ENCODE measurements at regions not wholly inside any gene's neighbourhood (a gene's known extent, or its start where the extent isn't known, plus 50 kb on each side); places are given as distances from the start of the nearest gene placed in this dataset.

GRCh38 chr14:97033556-97034081 is 236.4 kb downstream of the VRK1 start:
- no peak overlapping the region for H2AK5ac ChIP-seq (ENCODE audit: low read depth, low read length)
- no peak overlapping the region for H2BK5ac ChIP-seq (ENCODE audit: low read depth, low read length, poor library complexity, severe bottlenecking)
- H3K27me3 ChIP-seq (ENCODE audit: control insufficient read depth, insufficient read depth, low read length), result no peaks in the 10 kb centered on the region
- H2AK9ac ChIP-seq (replicated peaks; ENCODE audit: low read depth, low read length, poor library complexity), result no peak overlapping the region
- no peaks in the 10 kb centered on the region for H3K36me3 ChIP-seq (ENCODE audit: control insufficient read depth, insufficient read depth, low read length)
- H3K4me2 ChIP-seq (ENCODE audit: low read depth, low read length), result no peak overlapping the region
- no peak overlapping the region for H2BK120ac ChIP-seq (ENCODE audit: low read depth, low read length)
- in situ Hi-C loops (cut with MboI; ENCODE audit: low sequenced_read_pairs) (no loop called here), dilution Hi-C loops (cut with HindIII; ENCODE audit: low sequenced_read_pairs, unreplicated experiment) (no loop called here), intact Hi-C loops (cut with micrococcal nuclease) (no loop called here)
- peaks cover 36% of the 10 kb centered on the region for H3K9me3 ChIP-seq (ENCODE audit: control insufficient read depth, insufficient read depth, low read length)
- no peak overlapping the region for H2BK15ac ChIP-seq (ENCODE audit: low read depth, low read length)
- no peaks in the 10 kb centered on the region for H4K20me1 ChIP-seq (ENCODE audit: insufficient read depth, low read length)
- H3K18ac ChIP-seq (ENCODE audit: low read depth, low read length), result no peak overlapping the region
- no peaks in the 10 kb centered on the region for H3K9me1 ChIP-seq (ENCODE audit: insufficient read depth, low read length)
- no peak overlapping the region for H3K9ac ChIP-seq (ENCODE audit: low read depth, low read length)
- H2AFZ ChIP-seq (replicated peaks; ENCODE audit: low read length, poor library complexity), result no peak overlapping the region
- H4K5ac ChIP-seq (ENCODE audit: low read depth, low read length), result no peak overlapping the region
- POLR2A ChIA-PET (ENCODE audit: unreplicated experiment), result interaction anchor here (0.6 kb wide), 1 partner anchor 8 kb away, joined by 3 read pairs; no protein-coding TSS in a partner anchor
- TF ChIP-seq SMC3 (IDR thresholded peaks at IDR 0.05; ENCODE audit: low read depth, low read length) (no peak), RCOR1 (IDR thresholded peaks at IDR 0.05; ENCODE audit: insufficient replicate concordance, low read length) (no peak), NFE2L2 (IDR thresholded peaks at IDR 0.05; ENCODE audit: low read depth, low read length) (no peak), FOS (IDR thresholded peaks at IDR 0.05; ENCODE audit: low read depth, low read length) (no peak), USF2 (IDR thresholded peaks at IDR 0.05; ENCODE audit: low read depth, low read length) (no peak), RFX5 (IDR thresholded peaks at IDR 0.05; ENCODE audit: low read depth, low read length) (no peak)
- H2BK20ac ChIP-seq (ENCODE audit: low read depth, low read length), result no peak overlapping the region
- BruUV-seq (replicated peaks), result no TSS peak
- H4K8ac ChIP-seq (ENCODE audit: low read depth in 2 of 2, low read length in 2 of 2), result no peak overlapping the region
- H3K4me3 ChIP-seq (ENCODE audit: insufficient read depth, low read depth, low read length), result no peak overlapping the region
- no peak for ATAC-seq (ENCODE audit: low read depth)
- H3K4ac ChIP-seq (ENCODE audit: low read depth, low read length), result no peak overlapping the region
- no peak overlapping the region for H3K23ac ChIP-seq (ENCODE audit: low read depth, low read length)
- DNase-seq, result no peak
- no peaks in the 10 kb centered on the region for H3K4me1 ChIP-seq (ENCODE audit: control insufficient read depth, insufficient read depth, low read length)
- H3K14ac ChIP-seq (replicated peaks; ENCODE audit: low read depth, low read length), result no peak overlapping the region
- no peak overlapping the region for H3K27ac ChIP-seq (ENCODE audit: insufficient read depth, low read length)
- H3K56ac ChIP-seq (ENCODE audit: extremely low read depth, insufficient read depth, low read length), result no peak overlapping the region
- CTCF ChIA-PET, result no interaction called here
- H4K91ac ChIP-seq (ENCODE audit: insufficient read depth, low read depth, low read length), result no peak overlapping the region
- WGBS, 2 experiments (ENCODE audit: extremely low coverage in 2 of 2, insufficient read length in 1 of 2), result 16% methylated on average over 26 of the region's 32 CpGs; no CpG with 5 or more reads in 1 of the 2 experiments
- no peaks in the 10 kb centered on the region for H3K79me1 ChIP-seq (ENCODE audit: low read depth in 1 of 2, low read length in 2 of 2)

Measured in IMR-90 (cell line).